NT2/D1 (cell line): ENCODE measurements at regions not wholly inside any gene's neighbourhood (a gene's known extent, or its start where the extent isn't known, plus 50 kb on each side); places are given as distances from the start of the nearest gene placed in this dataset.

Experiments used
- SUZ12 ChIP-seq: IDR thresholded peaks from 2 replicates; pipeline ENCODE4 v1.6.1; 2011; ENCODE audit not compliant: insufficient read length, insufficient read depth; ENCODE audit errors: extremely low read depth
- ZNF274 ChIP-seq: IDR thresholded peaks from 2 replicates; pipeline ENCODE4 v1.6.1; 2011; ENCODE audit warnings: mild to moderate bottlenecking, low read depth, low read length

- TF ChIP-seq ZNF274 (no peak), SUZ12 (no peak)
These were observed 284.2 kb downstream of the ADAMTS20 start for GRCh38 chr12:43267818-43268217.
